Suprapubic skin (tissue), 4 donors: ENCODE measurements at regions not wholly inside any gene's neighbourhood (a gene's known extent, or its start where the extent isn't known, plus 50 kb on each side); places are given as distances from the start of the nearest gene placed in this dataset.

Experiments used
- CTCF ChIP-seq, 2 donors: fragments of 200-600 bp in 1 of 2; fragments of 450-650 bp in 1 of 2; sonication (generic) in 1 of 2; IDR thresholded peaks; one replicate each; pipeline ENCODE4 v1.5.1; 2016 to 2019; ENCODE audit warnings: antibody characterized with exemption in 2 of 2, mild to moderate bottlenecking in 1 of 2, moderate library complexity in 1 of 2
- EP300 ChIP-seq: sonication (generic); formaldehyde crosslinking; IDR thresholded peaks from one replicate; pipeline ENCODE4 v1.6.1; 2017; ENCODE audit warnings: antibody characterized with exemption
- POLR2A ChIP-seq, 2 donors: fragments of 450-650 bp; IDR thresholded peaks; one replicate each; pipeline ENCODE4 v1.6.1; 2017; ENCODE audit warnings: antibody characterized with exemption in 2 of 2, mild to moderate bottlenecking in 2 of 2, moderate library complexity in 2 of 2
- POLR2AphosphoS5 ChIP-seq, 3 donors: sonication (generic); formaldehyde crosslinking; IDR thresholded peaks; one replicate each; pipeline ENCODE4 v1.6.1; 2017; ENCODE audit warnings: antibody characterized with exemption in 3 of 3

- TF ChIP-seq POLR2A (IDR thresholded peaks at IDR 0.05) (no peak), CTCF (IDR thresholded peaks at IDR 0.05) (no peak), EP300 (no peak), POLR2AphosphoS5 (IDR thresholded peaks at IDR 0.05) (no peak)
Measured at GRCh38 chr10:55867848-55868247, 493.2 kb downstream of the ZWINT start.
